Fibroblast of lung (primary cell): ENCODE measurements at regions not wholly inside any gene's neighbourhood (a gene's known extent, or its start where the extent isn't known, plus 50 kb on each side); places are given as distances from the start of the nearest gene placed in this dataset.

ENCODE experiments used
- CTCF ChIP-seq, 2 donors: IDR thresholded peaks in 1 of 2; conservative IDR thresholded peaks in 1 of 2; 1 replicate in 1 of 2; 2 replicates in 1 of 2; pipeline ENCODE4 v1.5.1; 2011 to 2012; ENCODE audit warnings: low read length in 2 of 2, control low read depth in 1 of 2, inconsistent platforms in 1 of 2, low read depth in 1 of 2, mild to moderate bottlenecking in 1 of 2
- EZH2 ChIP-seq: IDR thresholded peaks from 2 replicates; pipeline ENCODE4 v1.5.1; 2012; ENCODE audit warnings: low read length, control low read depth, mild to moderate bottlenecking; ENCODE audit errors: missing control alignments

GRCh38 chr2:61689568-61689967 lies 151.4 kb upstream of the XPO1 start:
- TF ChIP-seq CTCF (conservative IDR thresholded peaks at IDR 0.05 in 1 of 2, IDR thresholded peaks at IDR 0.05 in 1 of 2; ENCODE audit: low read depth in 1 of 2, low read length in 2 of 2) (no peak), EZH2 (no peak)
